A549 (cell line): ENCODE measurements at regions not wholly inside any gene's neighbourhood (a gene's known extent, or its start where the extent isn't known, plus 50 kb on each side); places are given as distances from the start of the nearest gene placed in this dataset.
"Not testable (repeated sequence)": the region's sequence is repeated elsewhere in the genome, so short reads cannot be mapped to it uniquely, and the experiment has no call there.

ENCODE experiments used
- ATAC-seq, 2 experiments: fragments of 200-7000 bp in 1 of 2; fragments of >200 bp in 1 of 2; cut with Nextera tagmentation in 1 of 2; cut with Tn5 transposase in 1 of 2; 3 replicates each; pipeline versions ENCODE4 v1.8.0 to v1.9.1; 2018 to 2020; ENCODE audit warnings: mild to moderate bottlenecking in 1 of 2, moderate library complexity in 1 of 2
- CTCF ChIA-PET: fragments of 300-600 bp; sonication (Branson Sonifier 250); formaldehyde crosslinking; extraction: SDS; loops from one replicate; lab custom pipeline; 2021; ENCODE audit warnings: antibody characterized with exemption, inconsistent platforms; lab: Yijun Ruan, JAX
- POLR2A ChIA-PET: fragments of 350-600 bp; formaldehyde crosslinking; extraction: SDS; loops from one replicate; lab custom pipeline; 2021; ENCODE audit warnings: antibody characterized with exemption, inconsistent platforms; lab: Yijun Ruan, JAX
- DNase-seq, 2 experiments: peaks; one replicate each; pipeline versions ENCODE4 v3.0.0 to v3.0.0-alpha.2; 2011 to 2016; ENCODE audit warnings: low read depth in 1 of 2, low spot score in 1 of 2
- FAIRE-seq: peaks from 2 replicates; lab custom pipeline; 2011; peaks lifted over from hg19 to GRCh38; lab: Jason Lieb, UNC
- H3K27ac ChIP-seq, 2 experiments: fragments of >200 bp; sonication (Bioruptor Twin); formaldehyde crosslinking; 3 replicates each; pipeline ENCODE4 v1.5.1; 2016 to 2017
- H3K4me1 ChIP-seq: fragments of >200 bp; sonication (Bioruptor Twin); formaldehyde crosslinking; 3 replicates; pipeline ENCODE4 v1.6.1; 2016
- H3K4me2 ChIP-seq: fragments of >200 bp; sonication (Bioruptor Twin); formaldehyde crosslinking; 3 replicates; pipeline ENCODE4 v1.6.1; 2016
- H3K4me3 ChIP-seq: fragments of >200 bp; sonication (Bioruptor Twin); formaldehyde crosslinking; 3 replicates; pipeline ENCODE4 v1.5.1; 2016
- H3K9me3 ChIP-seq: fragments of >200 bp; sonication (Bioruptor Twin); formaldehyde crosslinking; 3 replicates; pipeline ENCODE4 v1.6.1; 2016
- CBX8 ChIP-seq: fragments of 200-600 bp; sonication (generic); IDR thresholded peaks from 2 replicates; pipeline ENCODE4 v1.6.1; 2016
- CHD4 ChIP-seq: fragments of 200-600 bp; sonication (generic); IDR thresholded peaks from 2 replicates; pipeline ENCODE4 v1.6.1; 2016; ENCODE audit warnings: antibody characterized with exemption, mild to moderate bottlenecking, borderline replicate concordance
- EHF ChIP-seq: fragments of 250-450 bp; sonication (Bioruptor Pico); IDR thresholded peaks from 2 replicates; pipeline ENCODE4 v1.5.0; 2020; ENCODE audit warnings: mild to moderate bottlenecking
- EP300 ChIP-seq, 2 experiments: fragments of >200 bp; sonication (Bioruptor Twin); formaldehyde crosslinking; IDR thresholded peaks; 2 replicates in 1 of 2; 3 replicates in 1 of 2; pipeline ENCODE4 v1.6.1; 2016 to 2017
- FOXS1 ChIP-seq: fragments of 250-450 bp; sonication (Bioruptor Pico); IDR thresholded peaks from 2 replicates; pipeline ENCODE4 v1.5.0; 2020; ENCODE audit warnings: mild to moderate bottlenecking, moderate library complexity
- HEYL ChIP-seq: fragments of 250-450 bp; sonication (Bioruptor Pico); IDR thresholded peaks from 2 replicates; pipeline ENCODE4 v1.8.0; 2021; ENCODE audit warnings: mild to moderate bottlenecking, moderate library complexity
- JUN ChIP-seq, 2 experiments: fragments of >200 bp; sonication (Bioruptor Twin); formaldehyde crosslinking; IDR thresholded peaks; 2 replicates in 1 of 2; 3 replicates in 1 of 2; pipeline ENCODE4 v1.6.1; 2016 to 2017
- JUNB ChIP-seq: fragments of >200 bp; sonication (Bioruptor Twin); formaldehyde crosslinking; IDR thresholded peaks from 2 replicates; pipeline ENCODE4 v1.6.1; 2016
- MAFK ChIP-seq: fragments of 450-650 bp; IDR thresholded peaks from 2 replicates; pipeline ENCODE4 v1.6.1; 2014; ENCODE audit not compliant: partially characterized antibody
- NR3C1 ChIP-seq: fragments of >200 bp; sonication (Bioruptor Twin); formaldehyde crosslinking; IDR thresholded peaks from 3 replicates; pipeline ENCODE4 v1.6.1; 2017
- RCOR1 ChIP-seq: fragments of 150-350 bp; IDR thresholded peaks from 2 replicates; pipeline ENCODE4 v1.6.1; 2014; ENCODE audit warnings: antibody characterized with exemption, low read length, low read depth
- RNF2 ChIP-seq: fragments of 200-600 bp; sonication (generic); IDR thresholded peaks from 2 replicates; pipeline ENCODE4 v1.6.1; 2016; ENCODE audit warnings: low read depth, mild to moderate bottlenecking, antibody characterized with exemption, moderate library complexity, borderline replicate concordance
- SMC3 ChIP-seq: fragments of >200 bp; sonication (Bioruptor Twin); formaldehyde crosslinking; IDR thresholded peaks from 3 replicates; pipeline ENCODE4 v1.6.1; 2018; ENCODE audit warnings: inconsistent platforms
- SREBF2 ChIP-seq: fragments of 450-650 bp; IDR thresholded peaks from 2 replicates; pipeline ENCODE4 v1.6.1; 2014; ENCODE audit warnings: mild to moderate bottlenecking, moderate library complexity
- TFCP2L1 ChIP-seq: fragments of 250-450 bp; sonication (Bioruptor Pico); IDR thresholded peaks from 2 replicates; pipeline ENCODE4 v1.5.0; 2021; ENCODE audit warnings: mild to moderate bottlenecking
- ZSCAN20 ChIP-seq: fragments of 250-450 bp; sonication (Bioruptor Pico); IDR thresholded peaks from 2 replicates; pipeline ENCODE4 v1.8.0; 2022; ENCODE audit warnings: mild to moderate bottlenecking, moderate library complexity
- WGBS: methylation state at CpG from one replicate; pipeline ENCODE4 v1.1.6; 2017; ENCODE audit errors: missing lambda C conversion rate; 5-methylcytosine and 5-hydroxymethylcytosine counted together
- TF ChIP-seq, protein P1 (sequence below): fragments of >200 bp; sonication (Bioruptor Twin); formaldehyde crosslinking; IDR thresholded peaks from 3 replicates; pipeline ENCODE4 v1.6.1; 2016
- TF ChIP-seq, protein P2 (sequence below): fragments of 250-450 bp; sonication (Bioruptor Pico); IDR thresholded peaks from 2 replicates; pipeline ENCODE4 v1.5.0; 2021; ENCODE audit warnings: mild to moderate bottlenecking, moderate library complexity, borderline replicate concordance
- TF ChIP-seq, protein P3 (sequence below): fragments of 250-450 bp; sonication (Bioruptor Pico); IDR thresholded peaks from 2 replicates; pipeline ENCODE4 v1.5.0; 2020; ENCODE audit warnings: low read depth, mild to moderate bottlenecking, moderate library complexity

DNA sequence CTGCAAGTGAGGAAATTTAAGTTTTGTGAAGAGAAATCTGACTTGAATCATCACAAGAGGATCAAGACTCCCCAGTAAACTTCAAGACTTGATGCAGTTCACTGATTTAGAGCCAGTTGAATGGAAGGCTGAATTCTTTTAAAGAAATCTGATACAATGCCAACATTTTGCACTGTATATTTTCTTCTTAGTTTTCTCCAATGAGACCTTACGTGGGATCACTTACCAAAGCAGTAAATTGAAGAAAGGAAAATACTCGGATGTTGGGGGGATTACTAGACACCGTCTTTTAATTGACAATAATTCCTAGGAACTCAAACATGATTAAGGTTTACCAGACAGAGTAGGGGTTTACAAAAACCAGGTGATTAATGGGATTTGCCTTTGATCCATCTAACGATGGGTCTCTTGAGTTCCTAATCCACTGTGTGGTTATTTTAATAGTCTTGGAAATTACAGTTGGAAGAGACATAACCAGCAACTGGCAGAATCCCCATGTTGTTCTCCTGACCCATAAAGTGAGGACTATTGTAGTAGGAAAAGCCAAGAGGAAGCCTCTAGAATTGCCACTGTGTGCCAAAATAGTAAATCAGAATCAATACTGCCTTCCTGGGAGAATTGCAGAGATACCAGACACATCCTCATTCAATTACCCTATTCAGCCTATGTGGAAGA lies 354.5 kb downstream of the PID1 start:
- no peaks in the 10 kb centered on the region for H3K4me1 ChIP-seq
- TF ChIP-seq HEYL (CRISPR knock-in tag) = no peak
- no peak for TF ChIP-seq EHF
- no peak for ATAC-seq
- H3K4me3 ChIP-seq = no peak overlapping the region
- CTCF ChIA-PET = no interaction called here
- no peak overlapping the region for H3K27ac ChIP-seq
- POLR2A ChIA-PET = no interaction called here
- no peak overlapping the region for H3K4me2 ChIP-seq
- DNase-seq = no peak
- H3K9me3 ChIP-seq = no peaks in the 10 kb centered on the region
- no peak for FAIRE-seq
- WGBS = 4% methylated on average over 4 of the region's 4 CpGs

DNA sequence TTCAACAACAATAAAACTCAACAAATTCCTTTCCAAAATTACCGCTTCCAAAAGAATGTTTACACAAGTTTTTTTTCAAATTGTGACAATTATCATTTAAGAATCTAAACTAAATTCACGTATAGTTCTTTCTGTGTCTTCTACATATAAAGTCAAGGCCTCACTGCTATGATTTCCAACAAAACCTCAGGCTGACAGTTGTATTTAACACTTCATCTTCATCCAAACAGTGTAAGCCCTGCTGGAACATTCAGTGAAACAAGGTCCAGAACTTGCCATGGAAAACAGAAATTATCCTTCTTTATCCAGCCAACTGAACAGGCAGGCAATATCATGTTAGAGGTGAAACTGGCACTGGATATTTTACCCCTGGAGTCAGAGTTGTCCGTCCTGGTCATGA lies 357.9 kb downstream of the PID1 start:
- H3K27ac ChIP-seq = no peak overlapping the region
- CTCF ChIA-PET = no interaction called here
- no peak overlapping the region for H3K4me2 ChIP-seq
- no peak for TF ChIP-seq SMC3
- no peak for TF ChIP-seq NR3C1
- TF ChIP-seq, protein P1, sequence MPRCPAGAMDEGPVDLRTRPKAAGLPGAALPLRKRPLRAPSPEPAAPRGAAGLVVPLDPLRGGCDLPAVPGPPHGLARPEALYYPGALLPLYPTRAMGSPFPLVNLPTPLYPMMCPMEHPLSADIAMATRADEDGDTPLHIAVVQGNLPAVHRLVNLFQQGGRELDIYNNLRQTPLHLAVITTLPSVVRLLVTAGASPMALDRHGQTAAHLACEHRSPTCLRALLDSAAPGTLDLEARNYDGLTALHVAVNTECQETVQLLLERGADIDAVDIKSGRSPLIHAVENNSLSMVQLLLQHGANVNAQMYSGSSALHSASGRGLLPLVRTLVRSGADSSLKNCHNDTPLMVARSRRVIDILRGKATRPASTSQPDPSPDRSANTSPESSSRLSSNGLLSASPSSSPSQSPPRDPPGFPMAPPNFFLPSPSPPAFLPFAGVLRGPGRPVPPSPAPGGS = no peak
- TF ChIP-seq SREBF2 = no peak
- TF ChIP-seq ZSCAN20 (CRISPR knock-in tag) = no peak
- TF ChIP-seq JUN (IDR thresholded peaks at IDR 0.05) = no peak
- no peak for TF ChIP-seq HEYL (CRISPR knock-in tag)
- TF ChIP-seq TFCP2L1 = no peak
- no peak for TF ChIP-seq EP300 (IDR thresholded peaks at IDR 0.05)
- TF ChIP-seq CBX8 = no peak
- no peak for TF ChIP-seq RNF2
- no peak for TF ChIP-seq CHD4
- no peak for TF ChIP-seq RCOR1
- TF ChIP-seq FOXS1 (CRISPR knock-in tag) = no peak
- TF ChIP-seq, protein P2, sequence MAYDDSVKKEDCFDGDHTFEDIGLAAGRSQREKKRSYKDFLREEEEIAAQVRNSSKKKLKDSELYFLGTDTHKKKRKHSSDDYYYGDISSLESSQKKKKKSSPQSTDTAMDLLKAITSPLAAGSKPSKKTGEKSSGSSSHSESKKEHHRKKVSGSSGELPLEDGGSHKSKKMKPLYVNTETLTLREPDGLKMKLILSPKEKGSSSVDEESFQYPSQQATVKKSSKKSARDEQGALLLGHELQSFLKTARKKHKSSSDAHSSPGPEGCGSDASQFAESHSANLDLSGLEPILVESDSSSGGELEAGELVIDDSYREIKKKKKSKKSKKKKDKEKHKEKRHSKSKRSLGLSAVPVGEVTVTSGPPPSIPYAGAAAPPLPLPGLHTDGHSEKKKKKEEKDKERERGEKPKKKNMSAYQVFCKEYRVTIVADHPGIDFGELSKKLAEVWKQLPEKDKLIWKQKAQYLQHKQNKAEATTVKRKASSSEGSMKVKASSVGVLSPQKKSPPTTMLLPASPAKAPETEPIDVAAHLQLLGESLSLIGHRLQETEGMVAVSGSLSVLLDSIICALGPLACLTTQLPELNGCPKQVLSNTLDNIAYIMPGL = no peak
- TF ChIP-seq, all 56 proteins: peak for 0
- POLR2A ChIA-PET = no interaction called here
- H3K9me3 ChIP-seq = no peaks in the 10 kb centered on the region
- H3K4me1 ChIP-seq = no peaks in the 10 kb centered on the region
- ATAC-seq = no peak
- FAIRE-seq = no peak
- no peak for DNase-seq
- no peak overlapping the region for H3K4me3 ChIP-seq
- WGBS = 2% methylated on average over 3 of the region's 3 CpGs

DNA sequence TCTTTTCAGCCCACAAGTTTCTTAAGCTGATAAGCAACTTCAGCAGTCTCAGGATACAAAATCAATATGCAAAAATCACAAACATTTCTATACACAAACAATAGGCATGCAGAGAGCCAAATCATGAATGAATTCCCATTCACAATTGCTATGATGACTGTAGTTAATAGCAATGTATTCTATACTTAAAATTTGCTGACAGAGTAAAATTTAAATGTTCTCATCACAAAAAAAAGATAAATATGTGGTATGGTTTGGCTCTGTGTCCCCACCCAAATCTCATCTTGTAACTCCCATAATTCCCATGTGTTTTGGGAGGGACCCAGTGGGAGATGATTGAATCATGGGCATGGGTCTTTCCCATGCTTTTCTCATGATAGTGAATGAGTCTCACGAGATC lies 360.2 kb downstream of the PID1 start:
- peak; percentile 86 for TF ChIP-seq MAFK
- TF ChIP-seq, all 56 proteins: peak for 1; not testable (repeated sequence) for 55
- DNase-seq, CTCF ChIA-PET, H3K4me1 ChIP-seq, FAIRE-seq, POLR2A ChIA-PET, H3K9me3 ChIP-seq, H3K4me2 ChIP-seq, ATAC-seq, H3K4me3 ChIP-seq, H3K27ac ChIP-seq: not testable (repeated sequence)
- WGBS = 0% methylated on average over 1 of the region's 1 CpG

DNA sequence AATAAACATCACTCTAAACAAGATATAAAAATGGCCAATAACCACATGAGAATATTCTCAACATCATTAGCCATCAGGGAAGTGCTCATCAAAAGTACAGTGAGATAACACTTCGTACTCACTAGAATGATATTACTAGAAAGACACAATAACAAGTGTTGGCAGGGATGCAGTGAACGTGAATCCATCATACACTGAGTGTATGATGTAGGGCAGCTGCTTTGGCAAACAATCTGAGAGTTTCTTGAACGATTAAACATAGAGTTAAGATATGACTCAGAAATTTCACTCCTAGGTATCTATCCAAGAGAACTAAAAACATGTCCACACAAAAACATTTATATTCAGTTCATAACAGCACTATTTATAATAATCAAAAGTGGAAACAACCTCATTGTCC lies 368.9 kb downstream of the PID1 start:
- no peaks in the 10 kb centered on the region for H3K9me3 ChIP-seq
- ChIA-PET CTCF (no interaction called here), POLR2A (no interaction called here)
- no peak overlapping the region for H3K4me3 ChIP-seq
- H3K4me1 ChIP-seq = no peaks in the 10 kb centered on the region
- no peak overlapping the region for H3K27ac ChIP-seq
- no peak overlapping the region for H3K4me2 ChIP-seq
- ATAC-seq (no peak), DNase-seq (no peak), FAIRE-seq (no peak)
- 4% methylated on average over 3 of the region's 3 CpGs for WGBS
- no peak for TF ChIP-seq RNF2
- TF ChIP-seq, protein P3, sequence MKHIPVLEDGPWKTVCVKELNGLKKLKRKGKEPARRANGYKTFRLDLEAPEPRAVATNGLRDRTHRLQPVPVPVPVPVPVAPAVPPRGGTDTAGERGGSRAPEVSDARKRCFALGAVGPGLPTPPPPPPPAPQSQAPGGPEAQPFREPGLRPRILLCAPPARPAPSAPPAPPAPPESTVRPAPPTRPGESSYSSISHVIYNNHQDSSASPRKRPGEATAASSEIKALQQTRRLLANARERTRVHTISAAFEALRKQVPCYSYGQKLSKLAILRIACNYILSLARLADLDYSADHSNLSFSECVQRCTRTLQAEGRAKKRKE = no peak
- no peak for TF ChIP-seq JUNB
- TF ChIP-seq, all 56 proteins: peak for 0
